Activated B cell treated with CpG ODN at 0.5 μM for 24 hours (primary cell): ENCODE measurements at regions not wholly inside any gene's neighbourhood (a gene's known extent, or its start where the extent isn't known, plus 50 kb on each side); places are given as distances from the start of the nearest gene placed in this dataset.

ENCODE experiments used
- ATAC-seq: fragments of 200-7000 bp; cut with Tn5 transposase; one replicate; pipeline ENCODE4 v1.10.0; 2021; ENCODE audit warnings: low read depth, mild to moderate bottlenecking, moderate library complexity
- CTCF ChIA-PET: fragments of 350-600 bp; sonication (Branson Sonifier 250); formaldehyde crosslinking; loops from one replicate; lab custom pipeline; 2021; ENCODE audit warnings: antibody characterized with exemption; lab: Charles Lee
- POLR2A ChIA-PET: fragments of 350-600 bp; sonication (Branson Sonifier 250); formaldehyde crosslinking; loops from one replicate; lab custom pipeline; 2021; ENCODE audit warnings: antibody characterized with exemption; lab: Charles Lee
- DNase-seq: peaks from one replicate; pipeline ENCODE4 v3.0.0; 2022
- H3K27ac Mint-ChIP-seq: one replicate; pipeline ENCODE4 v1.8.0; 2020; ENCODE audit warnings: mixed read lengths
- H3K27me3 Mint-ChIP-seq: one replicate; pipeline ENCODE4 v1.8.0; 2021; ENCODE audit warnings: mixed read lengths
- H3K36me3 Mint-ChIP-seq: one replicate; pipeline ENCODE4 v1.8.0; 2021; ENCODE audit warnings: low read depth, mixed read lengths
- H3K4me1 Mint-ChIP-seq: one replicate; pipeline ENCODE4 v1.8.0; 2021; ENCODE audit warnings: mixed read lengths
- H3K4me3 Mint-ChIP-seq: one replicate; pipeline ENCODE4 v1.8.0; 2020; ENCODE audit warnings: mild to moderate bottlenecking, mixed read lengths
- H3K9me3 Mint-ChIP-seq: one replicate; pipeline ENCODE4 v1.8.0; 2020; ENCODE audit warnings: mixed read lengths
- CTCF ChIP-seq: fragments of 200-600 bp; IDR thresholded peaks from one replicate; pipeline ENCODE4 v1.8.0; 2022; ENCODE audit warnings: antibody characterized with exemption, mild to moderate bottlenecking
- intact Hi-C: fragments of 100-400 bp; cut with micrococcal nuclease; formaldehyde crosslinking; loops from one replicate; pipeline ENCODE4 v1.15.1; 2024

- H3K36me3 Mint-ChIP-seq, result no peaks in the 10 kb centered on the region
- H3K27ac Mint-ChIP-seq, result no peak overlapping the region
- no peaks in the 10 kb centered on the region for H3K27me3 Mint-ChIP-seq
- H3K4me3 Mint-ChIP-seq, result no peak overlapping the region
- ChIA-PET POLR2A (no interaction called here), CTCF (no interaction called here)
- TF ChIP-seq CTCF, result no peak
- intact Hi-C loops, result no loop called here
- no peaks in the 10 kb centered on the region for H3K4me1 Mint-ChIP-seq
- no peak for ATAC-seq
- no peak for DNase-seq
- peaks cover 7% of the 10 kb centered on the region for H3K9me3 Mint-ChIP-seq
Observed at GRCh38 chr2:236951830-236952475, 133.7 kb upstream of the COPS8 start.

DNA sequence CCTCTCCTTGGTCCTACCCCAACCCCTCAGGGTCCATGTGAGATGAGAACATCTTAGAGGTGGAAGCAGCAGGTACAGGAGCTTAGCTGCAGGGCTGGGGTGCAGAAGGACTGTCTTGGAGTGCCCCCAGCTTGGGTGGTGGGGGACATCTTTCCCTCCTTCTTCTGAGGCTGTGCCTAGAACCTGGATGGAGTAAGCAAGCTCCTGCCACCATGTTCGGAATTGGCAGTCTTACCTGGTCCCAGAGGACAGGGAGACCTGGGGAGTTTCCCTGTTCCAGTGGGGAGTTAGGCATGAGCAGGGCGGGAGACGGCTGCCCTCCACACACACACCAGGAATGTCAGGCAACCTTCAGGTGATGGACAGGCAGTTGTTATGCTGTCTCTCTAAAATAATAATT lies 131.0 kb upstream of the COPS8 start:
- intact Hi-C loops, result no loop called here
- H3K27ac Mint-ChIP-seq, result no peak overlapping the region
- no peaks in the 10 kb centered on the region for H3K36me3 Mint-ChIP-seq
- no peak for ATAC-seq
- ChIA-PET CTCF (no interaction called here), POLR2A (no interaction called here)
- no peak for DNase-seq
- H3K9me3 Mint-ChIP-seq, result peaks cover 7% of the 10 kb centered on the region
- TF ChIP-seq CTCF, result no peak
- no peaks in the 10 kb centered on the region for H3K4me1 Mint-ChIP-seq
- no peaks in the 10 kb centered on the region for H3K27me3 Mint-ChIP-seq
- no peak overlapping the region for H3K4me3 Mint-ChIP-seq

DNA sequence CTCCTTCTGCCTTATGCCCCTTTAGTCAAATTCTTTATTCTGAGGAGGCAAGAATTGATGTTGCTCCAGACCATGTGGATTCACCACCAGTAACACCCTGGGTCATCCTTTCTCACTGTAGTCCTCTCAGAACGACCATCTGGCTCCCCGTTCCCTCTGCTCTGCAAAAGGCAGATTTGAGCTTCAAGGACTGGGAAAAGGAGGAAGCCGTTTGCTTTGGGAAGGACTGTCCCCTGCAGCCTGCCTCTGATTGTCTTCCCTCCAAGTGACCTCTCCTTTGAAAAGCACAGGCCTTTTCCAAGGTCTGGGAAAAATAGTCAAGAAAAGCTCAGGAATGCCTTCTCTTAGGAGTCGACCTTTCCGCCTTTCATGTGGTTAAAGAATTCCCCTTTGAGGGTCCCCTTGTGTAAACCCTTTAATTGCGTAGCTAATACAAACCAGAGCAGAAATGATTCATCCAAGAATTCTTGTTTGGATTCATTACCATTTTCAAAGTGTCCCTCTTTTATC lies 130.1 kb upstream of the COPS8 start:
- ChIA-PET CTCF (no interaction called here), POLR2A (no interaction called here)
- intact Hi-C loops, result no loop called here
- Mint-ChIP-seq H3K27ac (no peak overlapping the region), H3K9me3 (peaks cover 7% of the 10 kb centered on the region), H3K4me3 (no peak overlapping the region), H3K27me3 (no peaks in the 10 kb centered on the region), H3K4me1 (no peaks in the 10 kb centered on the region), H3K36me3 (no peaks in the 10 kb centered on the region)
- DNase-seq, result no peak
- no peak for TF ChIP-seq CTCF
- ATAC-seq, result no peak

- no peaks in the 10 kb centered on the region for H3K36me3 Mint-ChIP-seq
- H3K9me3 Mint-ChIP-seq, result peaks cover 7% of the 10 kb centered on the region
- ChIA-PET CTCF (no interaction called here), POLR2A (no interaction called here)
- H3K4me1 Mint-ChIP-seq, result no peaks in the 10 kb centered on the region
- H3K4me3 Mint-ChIP-seq, result no peak overlapping the region
- intact Hi-C loops, result no loop called here
- ATAC-seq, result no peak
- no peak for DNase-seq
- no peaks in the 10 kb centered on the region for H3K27me3 Mint-ChIP-seq
- no peak overlapping the region for H3K27ac Mint-ChIP-seq
- no peak for TF ChIP-seq CTCF
Observed at GRCh38 chr2:236956031-236956618, 129.6 kb upstream of the COPS8 start.

- Mint-ChIP-seq H3K36me3 (no peaks in the 10 kb centered on the region), H3K4me3 (no peak overlapping the region), H3K4me1 (no peaks in the 10 kb centered on the region), H3K9me3 (peaks cover 2% of the 10 kb centered on the region), H3K27me3 (no peaks in the 10 kb centered on the region), H3K27ac (no peak overlapping the region)
- POLR2A ChIA-PET, result no interaction called here
- no peak for DNase-seq
- intact Hi-C loops, result no loop called here
- CTCF ChIA-PET, result no interaction called here
- ATAC-seq, result no peak
- no peak for TF ChIP-seq CTCF
Observed at GRCh38 chr2:236956641-236957040, 129.0 kb upstream of the COPS8 start.
